Endothelial cell of umbilical vein (primary cell): ENCODE measurements at regions not wholly inside any gene's neighbourhood (a gene's known extent, or its start where the extent isn't known, plus 50 kb on each side); places are given as distances from the start of the nearest gene placed in this dataset.

Experiments used
- BruUV-seq: library from RNA; stranded (reverse); fragments of 400-500 nt; replicated peaks from 2 replicates; lab custom pipeline; 2021; lab: Mats Ljungman, UMichigan
- CTCF ChIA-PET: fragments of 300-600, 350-600 bp; sonication (Branson Sonifier 250); formaldehyde crosslinking; loops from one replicate; lab custom pipeline; 2021; ENCODE audit warnings: antibody characterized with exemption, inconsistent platforms; lab: Charles Lee
- POLR2A ChIA-PET: fragments of 300-600, 350-600 bp; sonication (Branson Sonifier 250); formaldehyde crosslinking; loops from one replicate; lab custom pipeline; 2021; ENCODE audit warnings: antibody characterized with exemption, inconsistent platforms; lab: Charles Lee
- DNase-seq: peaks from one replicate; pipeline ENCODE4 v3.0.0-alpha.2; 2011; ENCODE audit warnings: low read depth, low spot score
- FAIRE-seq: peaks from 2 replicates; lab custom pipeline; 2011; peaks lifted over from hg19 to GRCh38; lab: Jason Lieb, UNC
- H2AFZ ChIP-seq: 2 replicates; pipeline ENCODE4 v1.6.0; 2012; ENCODE audit warnings: low read depth, low read length, control low read depth, inconsistent platforms
- H3K27ac ChIP-seq: 2 replicates; pipeline ENCODE4 v1.5.1; 2011; ENCODE audit warnings: low read depth, mild to moderate bottlenecking, control low read depth, low read length, moderate library complexity; ENCODE audit not compliant: insufficient read depth
- H3K27me3 ChIP-seq, 2 experiments: 2 replicates each; pipeline versions ENCODE4 v1.6.0 to v1.6.1; 2011; ENCODE audit warnings: low read length in 2 of 2, mixed read lengths in 1 of 2; ENCODE audit not compliant: control insufficient read depth in 2 of 2, insufficient read depth in 2 of 2
- H3K36me3 ChIP-seq, 2 experiments: 2 replicates in 1 of 2; 3 replicates in 1 of 2; pipeline ENCODE4 v1.5.1; 2011; ENCODE audit warnings: low read length in 2 of 2, mild to moderate bottlenecking in 1 of 2, moderate library complexity in 1 of 2; ENCODE audit not compliant: control insufficient read depth in 2 of 2, insufficient read depth in 2 of 2; ENCODE audit errors: extremely low read depth in 1 of 2
- H3K4me1 ChIP-seq: 3 replicates; pipeline ENCODE4 v1.5.1; 2011; ENCODE audit warnings: mild to moderate bottlenecking, low read length; ENCODE audit not compliant: control insufficient read depth, insufficient read depth; ENCODE audit errors: extremely low read depth
- H3K4me2 ChIP-seq: 2 replicates; pipeline ENCODE4 v1.6.1; 2011; ENCODE audit warnings: low read length, control low read depth, mixed read lengths; ENCODE audit not compliant: insufficient read depth
- H3K4me3 ChIP-seq, 3 experiments: fragments of 200-600 bp in 1 of 3; sonication (generic), shearing (Covaris generic) in 1 of 3; replicated peaks in 1 of 3; 2 replicates each; pipeline ENCODE4 v1.5.1; 2011 to 2016; ENCODE audit warnings: control low read depth in 3 of 3, low read length in 3 of 3, mild to moderate bottlenecking in 2 of 3, inconsistent platforms in 1 of 3, low read depth in 1 of 3, moderate library complexity in 1 of 3; ENCODE audit not compliant: insufficient read depth in 1 of 3
- H3K79me2 ChIP-seq: 2 replicates; pipeline ENCODE4 v1.6.0; 2012; ENCODE audit warnings: low read length, inconsistent platforms; ENCODE audit not compliant: control insufficient read depth, insufficient read depth
- H3K9ac ChIP-seq: replicated peaks from 2 replicates; pipeline ENCODE3; 2011; ENCODE audit warnings: low read length, control low read depth; ENCODE audit not compliant: insufficient read depth; ENCODE audit errors: extremely low read depth
- H3K9me1 ChIP-seq: replicated peaks from 3 replicates; pipeline ENCODE4 v1.6.0; 2011; ENCODE audit warnings: mild to moderate bottlenecking, low read length; ENCODE audit not compliant: control insufficient read depth, insufficient read depth; ENCODE audit errors: extremely low read depth
- H3K9me3 ChIP-seq: replicated peaks from 2 replicates; pipeline ENCODE4 v1.5.1; 2012; ENCODE audit warnings: low read length, inconsistent platforms; ENCODE audit not compliant: control insufficient read depth, insufficient read depth
- H4K20me1 ChIP-seq: replicated peaks from 2 replicates; pipeline ENCODE3; 2011; ENCODE audit warnings: mild to moderate bottlenecking, low read length; ENCODE audit not compliant: control insufficient read depth, insufficient read depth; ENCODE audit errors: extremely low read depth
- CTCF ChIP-seq, 2 donors: IDR thresholded peaks; 1 replicate in 1 of 2; 2 replicates in 1 of 2; pipeline ENCODE4 v1.5.1; 2011; ENCODE audit warnings: low read length in 2 of 2, mild to moderate bottlenecking in 2 of 2, moderate library complexity in 2 of 2, control low read depth in 1 of 2, inconsistent platforms in 1 of 2, low read depth in 1 of 2; ENCODE audit not compliant: insufficient read depth in 1 of 2; ENCODE audit errors: extremely low read depth in 1 of 2
- EZH2 ChIP-seq: IDR thresholded peaks from 2 replicates; pipeline ENCODE4 v1.6.1; 2012; ENCODE audit warnings: borderline replicate concordance, low read depth, mild to moderate bottlenecking, moderate library complexity, low read length, inconsistent platforms; ENCODE audit not compliant: severe bottlenecking
- FOS ChIP-seq: IDR thresholded peaks from 2 replicates; pipeline ENCODE4 v1.6.1; 2011; ENCODE audit warnings: mild to moderate bottlenecking, low read length, moderate library complexity, borderline replicate concordance; ENCODE audit not compliant: insufficient read depth
- GATA2 ChIP-seq: IDR thresholded peaks from 2 replicates; pipeline ENCODE4 v1.7.0; 2011; ENCODE audit warnings: low read depth, mild to moderate bottlenecking, moderate library complexity, mixed read lengths, low read length; ENCODE audit not compliant: insufficient read length, insufficient read depth
- JUN ChIP-seq: IDR thresholded peaks from 2 replicates; pipeline ENCODE4 v1.6.1; 2011; ENCODE audit warnings: borderline replicate concordance, low read depth; ENCODE audit not compliant: insufficient read length, insufficient read depth
- MYC ChIP-seq: IDR thresholded peaks from one replicate; pipeline ENCODE4 v1.6.1; 2011; ENCODE audit warnings: mild to moderate bottlenecking, low read depth, low read length
- POLR2A ChIP-seq: IDR thresholded peaks from 2 replicates; pipeline ENCODE4 v1.6.1; 2012; ENCODE audit warnings: low read depth, mild to moderate bottlenecking, control low read depth, low read length
- POLR2AphosphoS5 ChIP-seq: IDR thresholded peaks from 2 replicates; pipeline ENCODE4 v1.6.1; 2012; ENCODE audit warnings: low read depth, mild to moderate bottlenecking, control low read depth, low read length, moderate library complexity; ENCODE audit not compliant: insufficient read depth
- dilution Hi-C: fragments of 300-500 bp; cut with MboI; formaldehyde crosslinking; loops from one replicate; pipeline ENCODE4 v1.15.0; 2019; ENCODE audit warnings: low sequenced_read_pairs; ENCODE audit not compliant: extremely low pct_ligation_motif_present
- intact Hi-C: fragments of 100-400 bp; cut with micrococcal nuclease; formaldehyde crosslinking; loops from one replicate; pipeline ENCODE4 v1.10.0; 2022
- TF ChIP-seq, protein P1 (sequence below): IDR thresholded peaks from 2 replicates; pipeline ENCODE4 v1.6.1; 2011; ENCODE audit not compliant: insufficient read depth, insufficient read length

GRCh38 chr3:18739099-18739433 is 313.9 kb upstream of the SATB1 start:
- no peak overlapping the region for H3K4me3 ChIP-seq
- H3K4me1 ChIP-seq, result no peaks in the 10 kb centered on the region
- no peaks in the 10 kb centered on the region for H3K27me3 ChIP-seq
- no peak overlapping the region for H3K4me2 ChIP-seq
- POLR2A ChIA-PET, result no interaction called here
- dilution Hi-C loops (no loop called here), intact Hi-C loops (no loop called here)
- no peak overlapping the region for H3K27ac ChIP-seq
- FAIRE-seq (no peak), DNase-seq (no peak)
- H3K9me3 ChIP-seq, result no peaks in the 10 kb centered on the region
- TF ChIP-seq JUN, result no peak
- no peak for TF ChIP-seq EZH2
- TF ChIP-seq, protein P1, sequence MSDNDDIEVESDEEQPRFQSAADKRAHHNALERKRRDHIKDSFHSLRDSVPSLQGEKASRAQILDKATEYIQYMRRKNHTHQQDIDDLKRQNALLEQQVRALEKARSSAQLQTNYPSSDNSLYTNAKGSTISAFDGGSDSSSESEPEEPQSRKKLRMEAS, result no peak
- TF ChIP-seq CTCF (IDR thresholded peaks at IDR 0.05; ENCODE audit: extremely low read depth in 1 of 2, insufficient read depth in 1 of 2, low read depth in 1 of 2, low read length in 2 of 2), result no peak
- no peak for TF ChIP-seq POLR2AphosphoS5
- TF ChIP-seq MYC, result no peak
- TF ChIP-seq POLR2A, result no peak
- TF ChIP-seq FOS, result no peak
- TF ChIP-seq GATA2, result no peak
- no peaks in the 10 kb centered on the region for H3K79me2 ChIP-seq
- H2AFZ ChIP-seq, result no peak overlapping the region
- no peaks in the 10 kb centered on the region for H3K9me1 ChIP-seq
- CTCF ChIA-PET, result no interaction called here
- no peak overlapping the region for H3K9ac ChIP-seq
- H3K36me3 ChIP-seq, result no peaks in the 10 kb centered on the region
- H4K20me1 ChIP-seq, result no peaks in the 10 kb centered on the region
- BruUV-seq, result no TSS peak
